ENCODE measurements at regions not wholly inside any gene's neighbourhood (a gene's known extent, or its start where the extent isn't known, plus 50 kb on each side); places are given as distances from the start of the nearest gene placed in this dataset.

DNA sequence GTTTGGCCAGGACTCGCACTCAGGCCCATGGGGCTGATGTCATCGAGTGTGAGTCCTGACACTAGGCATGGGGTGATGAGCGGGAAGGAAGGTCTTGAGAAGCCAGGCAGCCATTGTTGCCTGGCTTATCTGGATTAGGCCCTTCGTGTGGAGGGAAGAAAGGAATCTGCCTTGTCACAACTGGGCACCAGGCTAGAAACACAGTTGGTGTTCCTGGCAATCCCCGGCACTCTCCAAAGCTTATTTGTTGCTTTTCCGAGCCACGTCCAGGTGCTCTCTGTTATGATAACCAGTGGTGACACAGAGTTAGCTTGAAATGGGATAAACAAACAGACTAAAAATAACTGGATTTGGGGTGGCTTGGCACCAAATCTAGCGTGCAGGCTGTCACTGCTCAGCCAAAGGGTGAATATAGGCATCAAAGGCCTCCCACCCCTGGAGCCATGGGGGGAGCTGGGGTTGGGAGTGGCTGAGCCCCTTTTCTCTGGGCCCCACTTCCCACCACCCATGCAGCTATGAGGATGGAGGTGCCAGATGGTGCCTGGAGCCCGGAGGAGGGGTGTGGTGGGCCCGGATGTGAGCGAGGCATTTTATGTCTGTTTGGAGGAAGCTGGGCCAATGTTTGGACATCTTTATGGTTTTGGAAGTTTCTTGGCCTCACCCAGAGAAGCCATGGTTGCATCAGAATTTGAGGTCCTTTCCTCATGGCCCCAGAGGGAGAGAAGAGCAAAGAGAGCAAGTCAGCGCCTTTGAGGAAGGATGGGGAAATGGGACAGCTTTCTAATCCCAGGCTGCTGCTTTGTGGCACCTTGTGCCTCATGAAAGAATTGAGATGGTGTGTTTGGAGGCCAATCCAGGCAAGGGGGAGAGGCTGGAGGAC is 98.0 kb upstream of the PITX1 start:
- Histone ChIP-seq H3K27me3 (ENCODE audit: insufficient read depth, poor library complexity, severe bottlenecking) (no peaks in the 10 kb centered on the region), H3K9me3 (ENCODE audit: severe bottlenecking) (no peaks in the 10 kb centered on the region), H3K4me3 (ENCODE audit: severe bottlenecking) (no peak overlapping the region), H3K36me3 (ENCODE audit: low read depth) (no peaks in the 10 kb centered on the region), H3K4me1 (ENCODE audit: insufficient read depth, poor library complexity, severe bottlenecking) (peaks cover 39% of the 10 kb centered on the region), H3K27ac (ENCODE audit: poor library complexity, severe bottlenecking) (no peak overlapping the region)
- DNase-seq (ENCODE audit: low spot score) (no peak), ATAC-seq (ENCODE audit: low read depth) (no peak)
- TF ChIP-seq, protein P1, sequence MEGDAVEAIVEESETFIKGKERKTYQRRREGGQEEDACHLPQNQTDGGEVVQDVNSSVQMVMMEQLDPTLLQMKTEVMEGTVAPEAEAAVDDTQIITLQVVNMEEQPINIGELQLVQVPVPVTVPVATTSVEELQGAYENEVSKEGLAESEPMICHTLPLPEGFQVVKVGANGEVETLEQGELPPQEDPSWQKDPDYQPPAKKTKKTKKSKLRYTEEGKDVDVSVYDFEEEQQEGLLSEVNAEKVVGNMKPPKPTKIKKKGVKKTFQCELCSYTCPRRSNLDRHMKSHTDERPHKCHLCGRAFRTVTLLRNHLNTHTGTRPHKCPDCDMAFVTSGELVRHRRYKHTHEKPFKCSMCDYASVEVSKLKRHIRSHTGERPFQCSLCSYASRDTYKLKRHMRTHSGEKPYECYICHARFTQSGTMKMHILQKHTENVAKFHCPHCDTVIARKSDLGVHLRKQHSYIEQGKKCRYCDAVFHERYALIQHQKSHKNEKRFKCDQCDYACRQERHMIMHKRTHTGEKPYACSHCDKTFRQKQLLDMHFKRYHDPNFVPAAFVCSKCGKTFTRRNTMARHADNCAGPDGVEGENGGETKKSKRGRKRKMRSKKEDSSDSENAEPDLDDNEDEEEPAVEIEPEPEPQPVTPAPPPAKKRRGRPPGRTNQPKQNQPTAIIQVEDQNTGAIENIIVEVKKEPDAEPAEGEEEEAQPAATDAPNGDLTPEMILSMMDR (IDR thresholded peaks at IDR 0.05; ENCODE audit: poor library complexity, severe bottlenecking) = no peak

DNA sequence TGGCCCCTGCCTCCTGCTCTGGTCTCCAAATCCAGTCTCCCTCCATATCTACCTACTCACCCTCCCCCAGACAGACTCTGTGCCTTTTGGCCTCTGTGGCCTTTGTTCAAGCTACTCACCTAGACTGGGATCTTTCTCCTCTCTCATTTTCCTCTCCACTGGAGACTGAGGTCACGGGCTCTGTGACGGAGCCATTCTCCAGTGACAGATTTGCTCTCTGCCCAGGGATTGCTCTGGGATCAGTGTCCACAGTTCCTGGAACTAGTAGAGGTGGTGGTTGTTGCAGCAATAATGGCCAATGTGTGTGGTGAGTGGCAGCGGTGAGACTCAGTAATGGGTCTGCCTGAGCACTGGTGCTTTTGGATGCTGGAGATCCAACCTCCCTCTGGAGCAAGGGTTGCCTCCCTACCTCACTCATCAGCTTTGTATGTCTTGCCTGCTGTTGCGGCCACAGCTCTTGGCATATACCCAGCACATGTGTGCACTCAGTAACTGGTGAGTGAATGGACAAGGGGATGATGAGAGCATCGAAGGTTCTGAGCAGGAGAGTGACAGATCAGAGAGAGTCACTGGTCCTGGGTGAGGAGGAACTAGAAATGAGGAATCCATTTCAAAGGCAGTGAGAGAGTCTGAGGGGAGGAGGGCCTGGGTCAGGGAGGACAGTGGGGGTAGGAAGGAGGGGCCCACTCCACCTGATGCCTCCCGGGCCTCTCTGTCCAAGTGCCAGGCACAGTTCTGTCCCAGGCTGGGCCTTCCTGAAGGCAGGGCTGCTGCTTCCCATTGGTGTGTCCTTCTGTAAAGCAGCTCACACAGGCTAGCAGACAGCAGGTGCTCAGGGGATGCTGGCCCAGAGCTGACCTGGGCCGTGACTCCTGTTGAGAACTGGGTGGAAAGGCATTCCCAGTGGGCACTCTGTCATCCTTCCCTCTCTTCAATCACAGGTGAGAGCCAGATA is 96.5 kb upstream of the PITX1 start:
- no peaks in the 10 kb centered on the region for H3K36me3 ChIP-seq (ENCODE audit: low read depth)
- no peak overlapping the region for H3K4me3 ChIP-seq (ENCODE audit: severe bottlenecking)
- no peaks in the 10 kb centered on the region for H3K9me3 ChIP-seq (ENCODE audit: severe bottlenecking)
- peaks cover 37% of the 10 kb centered on the region for H3K4me1 ChIP-seq (ENCODE audit: insufficient read depth, poor library complexity, severe bottlenecking)
- TF ChIP-seq, protein P1 (IDR thresholded peaks at IDR 0.05; ENCODE audit: poor library complexity, severe bottlenecking) = no peak
- DNase-seq (ENCODE audit: low spot score) (no peak), ATAC-seq (ENCODE audit: low read depth) (no peak)
- no peaks in the 10 kb centered on the region for H3K27me3 ChIP-seq (ENCODE audit: insufficient read depth, poor library complexity, severe bottlenecking)
- no peak overlapping the region for H3K27ac ChIP-seq (ENCODE audit: poor library complexity, severe bottlenecking)

DNA sequence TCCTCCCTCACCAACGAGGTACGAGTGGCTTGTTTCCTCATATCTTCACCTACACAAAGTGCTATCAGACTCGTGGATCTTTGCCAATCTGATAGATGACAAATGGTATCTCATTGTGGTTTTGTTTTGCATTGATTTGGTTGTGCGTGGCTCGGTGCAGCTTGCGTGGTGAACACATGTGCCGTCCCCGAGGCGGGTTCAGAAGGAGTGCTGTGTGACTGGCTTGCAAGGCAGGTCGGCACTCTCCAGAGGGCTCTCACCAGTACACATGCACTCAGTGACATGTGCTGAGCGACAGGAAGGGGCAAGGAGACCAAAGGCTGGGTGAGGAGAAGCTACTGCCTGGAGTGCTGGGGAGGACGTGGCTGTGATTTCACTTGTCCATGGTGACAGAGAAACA is 95.3 kb upstream of the PITX1 start:
- DNase-seq (ENCODE audit: low spot score) (peak; percentile 78), ATAC-seq (ENCODE audit: low read depth) (0 out of 3 replicates have a peak, but pooled peaks have one; percentile 18)
- no peak overlapping the region for H3K4me3 ChIP-seq (ENCODE audit: severe bottlenecking)
- H3K9me3 ChIP-seq (ENCODE audit: severe bottlenecking) = no peaks in the 10 kb centered on the region
- TF ChIP-seq, protein P1 (IDR thresholded peaks at IDR 0.05; ENCODE audit: poor library complexity, severe bottlenecking) = no peak
- H3K27ac ChIP-seq (ENCODE audit: poor library complexity, severe bottlenecking) = no peak overlapping the region
- no peaks in the 10 kb centered on the region for H3K27me3 ChIP-seq (ENCODE audit: insufficient read depth, poor library complexity, severe bottlenecking)
- H3K36me3 ChIP-seq (ENCODE audit: low read depth) = no peaks in the 10 kb centered on the region
- peaks cover 25% of the 10 kb centered on the region for H3K4me1 ChIP-seq (ENCODE audit: insufficient read depth, poor library complexity, severe bottlenecking)

DNA sequence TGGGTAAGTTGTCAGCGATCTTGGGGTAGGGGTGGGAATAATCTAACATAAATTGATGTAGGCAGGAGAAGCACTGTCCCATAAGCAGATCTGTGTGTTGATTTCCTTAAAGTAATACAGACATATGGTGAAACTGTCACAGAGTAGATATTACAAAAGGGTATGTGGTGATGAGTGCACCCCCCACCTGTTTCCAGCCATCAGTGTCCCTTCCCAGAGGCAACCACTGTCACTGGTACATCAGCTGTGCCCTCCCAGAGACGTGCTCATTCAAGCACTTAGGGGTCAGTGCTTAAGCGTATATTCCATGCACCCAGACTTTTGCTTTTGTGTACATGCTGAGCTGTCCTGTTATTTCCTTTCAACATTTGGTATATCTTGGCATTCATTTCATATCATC is 94.3 kb upstream of the PITX1 start:
- Histone ChIP-seq H3K36me3 (ENCODE audit: low read depth) (no peaks in the 10 kb centered on the region), H3K4me1 (ENCODE audit: insufficient read depth, poor library complexity, severe bottlenecking) (peaks cover 25% of the 10 kb centered on the region), H3K27me3 (ENCODE audit: insufficient read depth, poor library complexity, severe bottlenecking) (no peaks in the 10 kb centered on the region), H3K9me3 (ENCODE audit: severe bottlenecking) (no peaks in the 10 kb centered on the region), H3K27ac (ENCODE audit: poor library complexity, severe bottlenecking) (peak overlapping the region; percentile 55), H3K4me3 (ENCODE audit: severe bottlenecking) (no peak overlapping the region)
- no peak for DNase-seq (ENCODE audit: low spot score)
- TF ChIP-seq, protein P1 (IDR thresholded peaks at IDR 0.05; ENCODE audit: poor library complexity, severe bottlenecking) = no peak
- no peak for ATAC-seq (ENCODE audit: low read depth)

Data from RWPE2 (cell line).